MM.1S (cell line): ENCODE measurements at regions not wholly inside any gene's neighbourhood (a gene's known extent, or its start where the extent isn't known, plus 50 kb on each side); places are given as distances from the start of the nearest gene placed in this dataset.

Experiments used
- DNase-seq: peaks from one replicate; pipeline ENCODE4 v3.0.0-alpha.2; 2015
- H2AFZ ChIP-seq: fragments of 300-600 bp; sonication (generic); 2 replicates; pipeline ENCODE4 v1.6.0; 2016; ENCODE audit warnings: antibody characterized with exemption, low read length
- H3F3A ChIP-seq: fragments of 300-600 bp; sonication (generic); 2 replicates; pipeline ENCODE4 v1.6.1; 2016; ENCODE audit warnings: mild to moderate bottlenecking, antibody characterized with exemption, low read length, moderate library complexity, mixed read lengths; ENCODE audit not compliant: insufficient read depth
- H3K27ac ChIP-seq: fragments of 300-600 bp; sonication (generic); 2 replicates; pipeline ENCODE4 v1.5.1; 2016; ENCODE audit warnings: mild to moderate bottlenecking, low read length
- H3K27me3 ChIP-seq: fragments of 300-600 bp; sonication (generic); replicated peaks from 2 replicates; pipeline ENCODE4 v1.6.0; 2016; ENCODE audit warnings: low read length; ENCODE audit not compliant: insufficient read depth
- H3K36me3 ChIP-seq: fragments of 300-600 bp; sonication (generic); replicated peaks from 2 replicates; pipeline ENCODE4 v1.6.1; 2016; ENCODE audit warnings: mild to moderate bottlenecking, low read length, mixed read lengths; ENCODE audit not compliant: insufficient read depth
- H3K4me1 ChIP-seq: fragments of 300-600 bp; sonication (generic); 2 replicates; pipeline ENCODE4 v1.6.1; 2016; ENCODE audit warnings: low read length, mixed read lengths
- H3K4me2 ChIP-seq: fragments of 300-600 bp; sonication (generic); 2 replicates; pipeline ENCODE4 v1.6.0; 2016; ENCODE audit warnings: low read depth, low read length
- H3K4me3 ChIP-seq: fragments of 300-600 bp; sonication (generic); 2 replicates; pipeline ENCODE4 v1.5.1; 2016; ENCODE audit warnings: low read length, mixed read lengths
- H3K79me2 ChIP-seq: fragments of 300-600 bp; sonication (generic); 2 replicates; pipeline ENCODE4 v1.6.1; 2016; ENCODE audit warnings: mixed run types, low read length, mixed read lengths
- H3K9ac ChIP-seq: fragments of 300-600 bp; sonication (generic); 2 replicates; pipeline ENCODE4 v1.6.1; 2016; ENCODE audit warnings: low read length, mixed read lengths
- H3K9me2 ChIP-seq: fragments of 300-600 bp; sonication (generic); replicated peaks from 2 replicates; pipeline ENCODE4 v1.6.1; 2016; ENCODE audit warnings: mild to moderate bottlenecking, low read length, mixed read lengths; ENCODE audit not compliant: insufficient read depth
- H3K9me3 ChIP-seq: fragments of 300-600 bp; sonication (generic); replicated peaks from 2 replicates; pipeline ENCODE4 v1.6.1; 2016; ENCODE audit warnings: mild to moderate bottlenecking, low read length, mixed read lengths; ENCODE audit not compliant: insufficient read depth
- H4K20me1 ChIP-seq: fragments of 300-600 bp; sonication (generic); 2 replicates; pipeline ENCODE4 v1.6.1; 2016; ENCODE audit warnings: mild to moderate bottlenecking, low read length, moderate library complexity, mixed read lengths; ENCODE audit not compliant: insufficient read depth
- CTCF ChIP-seq: fragments of 300-600 bp; sonication (generic); IDR thresholded peaks from 2 replicates; pipeline ENCODE4 v1.5.1; 2016; ENCODE audit warnings: antibody characterized with exemption, low read length, mixed read lengths
- EZH2 ChIP-seq: fragments of 300-600 bp; sonication (generic); optimal IDR thresholded peaks from 2 replicates; pipeline ENCODE3; 2017; ENCODE audit warnings: low read depth, mild to moderate bottlenecking, antibody characterized with exemption, low read length, mixed read lengths
- EZH2phosphoT487 ChIP-seq: fragments of 300-600 bp; sonication (generic); IDR thresholded peaks from 2 replicates; pipeline ENCODE4 v1.6.1; 2018; ENCODE audit warnings: antibody characterized with exemption, low read length

GRCh38 chr2:239903803-239904202 is 121.3 kb downstream of the NDUFA10 start:
- DNase-seq, result no peak
- no peaks in the 10 kb centered on the region for H3K36me3 ChIP-seq
- H3K4me3 ChIP-seq, result no peak overlapping the region
- no peaks in the 10 kb centered on the region for H3K9me3 ChIP-seq
- no peak overlapping the region for H3K27ac ChIP-seq
- H2AFZ ChIP-seq, result no peak overlapping the region
- no peaks in the 10 kb centered on the region for H3K9me2 ChIP-seq
- no peaks in the 10 kb centered on the region for H3K79me2 ChIP-seq
- no peaks in the 10 kb centered on the region for H3K27me3 ChIP-seq
- H3K4me2 ChIP-seq, result no peak overlapping the region
- H3F3A ChIP-seq, result no peaks in the 10 kb centered on the region
- TF ChIP-seq EZH2phosphoT487, result no peak
- TF ChIP-seq CTCF, result no peak
- H4K20me1 ChIP-seq, result no peaks in the 10 kb centered on the region
- no peaks in the 10 kb centered on the region for H3K4me1 ChIP-seq
- H3K9ac ChIP-seq, result no peak overlapping the region

GRCh38 chr2:239903210-239903609 is 121.9 kb downstream of the NDUFA10 start:
- Histone ChIP-seq H4K20me1 (no peaks in the 10 kb centered on the region), H3K27ac (no peak overlapping the region), H3K9me2 (no peaks in the 10 kb centered on the region), H3K9me3 (no peaks in the 10 kb centered on the region), H3K4me2 (no peak overlapping the region), H2AFZ (no peak overlapping the region), H3K9ac (no peak overlapping the region), H3K27me3 (no peaks in the 10 kb centered on the region), H3F3A (no peaks in the 10 kb centered on the region), H3K79me2 (no peaks in the 10 kb centered on the region), H3K36me3 (no peaks in the 10 kb centered on the region), H3K4me3 (no peak overlapping the region), H3K4me1 (no peaks in the 10 kb centered on the region)
- TF ChIP-seq CTCF (no peak), EZH2phosphoT487 (no peak), EZH2 (no peak)
- DNase-seq, result no peak

GRCh38 chr2:239902749-239903201 is 122.4 kb downstream of the NDUFA10 start:
- H3K9ac ChIP-seq, result no peak overlapping the region
- no peak overlapping the region for H2AFZ ChIP-seq
- no peaks in the 10 kb centered on the region for H3K9me3 ChIP-seq
- no peak overlapping the region for H3K27ac ChIP-seq
- H3K9me2 ChIP-seq, result no peaks in the 10 kb centered on the region
- no peaks in the 10 kb centered on the region for H3F3A ChIP-seq
- no peaks in the 10 kb centered on the region for H3K27me3 ChIP-seq
- DNase-seq, result no peak
- H3K4me3 ChIP-seq, result no peak overlapping the region
- H3K4me2 ChIP-seq, result no peak overlapping the region
- no peaks in the 10 kb centered on the region for H3K36me3 ChIP-seq
- TF ChIP-seq EZH2phosphoT487 (no peak), CTCF (no peak), EZH2 (no peak)
- no peaks in the 10 kb centered on the region for H3K79me2 ChIP-seq
- H3K4me1 ChIP-seq, result no peaks in the 10 kb centered on the region
- no peaks in the 10 kb centered on the region for H4K20me1 ChIP-seq
